KOPT-K1 (cell line): ENCODE measurements at regions not wholly inside any gene's neighbourhood (a gene's known extent, or its start where the extent isn't known, plus 50 kb on each side); places are given as distances from the start of the nearest gene placed in this dataset.

ENCODE experiments used
- H3K27ac ChIP-seq: fragments of 200-600 bp; sonication (generic); 2 replicates; pipeline ENCODE4 v1.5.1; 2016; ENCODE audit warnings: antibody characterized with exemption, mild to moderate bottlenecking, low read depth, low read length; ENCODE audit not compliant: poor library complexity, severe bottlenecking
- H3K36me3 ChIP-seq: fragments of 200-600 bp; sonication (generic); 2 replicates; pipeline ENCODE4 v1.5.1; 2017; ENCODE audit warnings: antibody characterized with exemption, mild to moderate bottlenecking, low read length, moderate library complexity; ENCODE audit not compliant: insufficient read depth
- H3K9me3 ChIP-seq: fragments of 200-600 bp; sonication (generic); 2 replicates; pipeline ENCODE4 v1.5.1; 2017; ENCODE audit warnings: antibody characterized with exemption, low read length, mild to moderate bottlenecking; ENCODE audit not compliant: insufficient read depth, poor library complexity, severe bottlenecking

DNA sequence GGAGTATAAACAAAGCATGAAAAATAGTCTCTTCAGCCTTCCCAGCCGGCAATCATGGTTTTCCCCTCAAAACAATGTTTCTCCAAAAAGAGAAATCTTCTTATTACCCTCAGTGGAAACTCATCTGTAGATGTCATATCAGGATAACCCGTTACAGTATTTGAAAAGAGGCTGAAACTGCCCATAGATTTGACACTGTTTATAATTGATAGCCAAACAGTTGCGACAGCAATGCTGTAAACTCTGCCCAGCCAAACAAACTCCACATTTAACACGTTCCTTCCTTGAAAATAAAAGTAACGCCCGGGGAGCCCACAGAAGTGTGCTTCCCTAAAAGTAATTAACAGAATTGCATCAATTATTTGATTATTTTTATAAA, 201.3 kb upstream of the FOXN3 start:
- Histone ChIP-seq H3K36me3 (no peaks in the 10 kb centered on the region), H3K27ac (peak overlapping the region; percentile 82), H3K9me3 (no peaks in the 10 kb centered on the region)

DNA sequence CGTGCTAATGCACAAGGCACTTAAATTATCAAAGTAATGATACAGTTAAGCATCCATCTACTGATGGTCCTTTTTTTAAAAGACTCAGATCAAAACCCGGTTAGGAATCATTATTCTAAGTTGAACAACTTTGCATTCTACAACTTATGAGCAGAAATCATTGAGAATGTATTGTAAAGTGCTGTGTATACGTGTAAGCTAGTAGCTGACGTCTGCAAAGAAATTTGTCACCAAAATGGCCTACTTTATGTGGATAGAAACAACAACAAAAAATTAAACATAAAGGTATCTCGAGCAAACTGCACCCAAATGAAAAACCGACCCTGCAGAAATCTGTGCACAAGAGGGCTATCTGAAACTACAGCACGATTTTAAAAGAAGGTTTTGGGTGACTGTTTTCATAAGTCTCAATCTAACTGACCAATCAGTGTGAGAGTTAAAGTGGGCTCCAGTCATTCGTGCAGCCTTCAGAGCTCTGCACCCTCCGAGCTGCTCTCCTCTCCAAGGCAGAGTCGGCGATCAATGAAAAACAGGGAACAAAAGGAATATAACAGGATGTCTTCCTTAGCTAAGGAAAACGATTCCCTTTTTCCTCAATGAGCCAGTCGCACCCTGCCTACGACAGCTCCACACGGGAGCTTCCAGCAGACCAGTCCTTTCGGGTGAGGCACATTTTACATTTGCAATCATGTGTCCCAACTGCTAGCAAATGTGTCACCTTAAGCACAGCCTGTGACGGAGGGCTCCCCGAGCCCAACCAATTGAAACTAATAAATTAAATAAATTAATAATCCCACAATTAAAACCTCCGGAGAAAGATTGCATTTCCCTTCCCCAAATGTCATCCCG, 200.7 kb upstream of the FOXN3 start:
- H3K36me3 ChIP-seq = no peaks in the 10 kb centered on the region
- H3K9me3 ChIP-seq = no peaks in the 10 kb centered on the region
- H3K27ac ChIP-seq = peak overlapping the region; percentile 82

DNA sequence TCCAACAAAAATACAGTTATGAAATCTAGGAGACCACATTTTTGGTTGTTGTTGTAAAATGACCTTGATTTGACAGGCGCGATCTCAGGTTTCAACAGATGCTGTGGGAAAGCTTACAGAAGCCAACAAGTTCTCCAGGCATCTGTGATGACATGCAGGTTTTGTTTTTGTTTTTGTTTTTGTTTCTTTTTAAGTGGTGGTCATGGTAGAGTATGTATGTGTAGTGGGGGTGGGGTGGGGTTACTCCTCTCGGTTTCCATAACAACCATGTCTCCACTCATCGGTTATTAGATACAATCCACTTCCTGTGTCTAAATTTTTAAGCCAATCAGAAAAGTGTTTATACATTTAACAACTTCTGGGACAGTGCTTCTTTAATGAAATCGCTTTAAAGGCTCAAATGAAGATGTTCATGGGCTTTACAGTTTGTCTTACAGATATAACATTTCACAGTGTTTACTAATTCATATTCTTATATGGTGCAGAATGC, 199.9 kb upstream of the FOXN3 start:
- peak overlapping the region; percentile 82 for H3K27ac ChIP-seq

DNA sequence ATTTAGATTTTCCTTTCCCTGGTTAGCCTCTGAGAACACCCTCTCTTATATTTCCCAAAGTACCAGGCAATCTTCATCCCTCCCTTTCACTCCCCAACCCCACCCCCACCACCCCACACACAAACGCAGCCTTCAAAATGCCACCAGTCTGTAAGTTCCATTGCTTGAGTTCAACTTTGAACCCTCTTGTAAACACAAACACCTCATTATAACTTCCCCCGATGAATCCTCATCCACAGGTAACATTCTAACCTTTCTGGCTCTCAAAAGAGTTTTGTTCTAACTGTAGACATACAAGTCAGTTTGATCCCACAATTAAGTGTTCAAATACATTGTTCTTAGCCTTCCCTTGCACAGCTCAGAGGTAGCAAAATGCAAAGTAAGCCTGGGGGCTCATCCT, 199.4 kb upstream of the FOXN3 start:
- peak overlapping the region; percentile 82 for H3K27ac ChIP-seq
- no peaks in the 10 kb centered on the region for H3K9me3 ChIP-seq
- H3K36me3 ChIP-seq = no peaks in the 10 kb centered on the region

More for the DNA sequence above, 199.9 kb upstream of the FOXN3 start:
- Histone ChIP-seq H3K9me3 (no peaks in the 10 kb centered on the region), H3K36me3 (no peaks in the 10 kb centered on the region)

DNA sequence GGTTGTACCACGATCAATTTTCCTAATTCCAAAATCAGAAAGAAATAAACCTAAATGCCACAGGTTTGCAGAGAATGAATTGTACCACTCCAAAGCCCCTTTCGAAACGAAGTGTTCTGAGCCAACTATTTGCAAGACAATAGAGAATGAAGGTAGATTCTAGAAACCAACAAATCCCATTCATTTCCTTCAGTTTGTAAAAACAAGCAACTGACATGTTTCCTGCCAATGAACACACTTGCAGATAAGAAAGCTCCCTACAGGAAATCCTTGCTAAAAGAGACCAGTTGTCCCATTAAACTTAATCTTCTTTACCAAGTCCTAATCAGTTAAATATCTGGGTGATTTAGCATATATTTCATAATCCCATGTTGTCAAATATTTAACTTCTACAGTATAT, 198.4 kb upstream of the FOXN3 start:
- Histone ChIP-seq H3K27ac (peak overlapping the region; percentile 18), H3K9me3 (no peaks in the 10 kb centered on the region), H3K36me3 (no peaks in the 10 kb centered on the region)

DNA sequence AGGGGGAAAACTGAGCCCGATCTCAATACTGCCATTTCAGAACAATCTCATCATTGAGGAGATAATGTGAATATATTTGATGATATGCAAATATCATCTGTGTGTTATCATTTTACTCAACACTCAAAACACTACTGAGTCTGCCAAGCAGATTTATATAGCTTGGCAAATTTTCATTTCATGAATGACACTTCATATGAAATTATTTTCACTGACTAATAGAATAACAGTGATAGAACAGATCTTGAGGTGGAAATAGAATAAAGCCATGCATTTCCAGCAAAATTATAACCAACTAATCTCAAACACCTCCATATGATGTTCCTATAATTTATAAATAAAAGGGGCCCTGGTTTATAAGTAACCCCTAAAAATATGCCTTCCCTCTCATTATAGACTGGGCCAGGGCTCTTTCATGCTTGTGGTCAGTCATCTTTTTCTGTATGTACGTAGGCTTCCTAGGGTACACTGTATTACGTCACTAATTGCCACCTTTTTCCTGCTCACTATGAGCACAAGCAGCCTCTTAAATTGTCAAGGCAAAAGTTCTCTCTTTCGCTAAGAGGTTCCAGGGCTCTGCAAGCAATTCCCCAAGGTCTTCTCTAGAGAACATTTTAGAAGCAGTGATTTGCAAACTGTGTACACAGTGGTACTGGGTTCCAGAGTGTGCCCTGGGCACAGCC, 197.1 kb upstream of the FOXN3 start:
- Histone ChIP-seq H3K36me3 (no peaks in the 10 kb centered on the region), H3K9me3 (no peaks in the 10 kb centered on the region), H3K27ac (peak overlapping the region; percentile 12)

DNA sequence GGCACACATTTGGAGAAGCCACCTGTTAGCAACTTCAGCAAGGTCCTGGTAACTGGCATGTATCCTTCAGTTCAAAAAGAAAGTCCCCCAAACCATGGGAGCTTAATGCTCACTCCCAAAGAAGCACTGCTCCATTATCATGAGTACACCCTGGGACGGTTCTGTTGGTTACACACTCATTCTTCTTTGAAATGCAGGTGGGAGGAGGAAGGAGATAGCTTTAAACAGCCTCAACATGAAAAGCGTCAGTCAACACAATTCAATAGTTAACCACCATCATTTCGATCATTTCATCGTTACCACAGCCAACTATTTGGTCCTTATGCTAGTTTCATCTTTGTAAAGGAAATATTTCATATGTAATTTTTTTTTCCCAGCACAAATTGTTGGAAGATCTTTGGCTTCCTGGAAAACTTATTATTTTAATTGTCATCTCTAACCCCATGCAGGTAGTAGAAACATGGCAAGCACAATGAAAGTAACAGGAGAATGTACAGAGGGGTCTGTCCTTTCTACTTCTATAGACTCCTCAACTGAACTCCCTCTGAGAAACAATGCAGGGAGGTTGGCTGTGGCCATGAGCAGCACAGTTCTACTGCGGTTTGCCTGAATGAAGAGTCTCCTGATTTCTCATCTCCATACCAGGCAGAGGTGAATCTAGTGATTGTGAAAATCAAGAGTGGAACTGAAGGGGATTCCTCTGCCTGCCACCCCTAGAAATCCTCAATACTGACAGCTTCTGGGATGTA, 196.4 kb upstream of the FOXN3 start:
- H3K9me3 ChIP-seq = peaks cover 7% of the 10 kb centered on the region
- peak overlapping the region; percentile 12 for H3K27ac ChIP-seq
- H3K36me3 ChIP-seq = no peaks in the 10 kb centered on the region

DNA sequence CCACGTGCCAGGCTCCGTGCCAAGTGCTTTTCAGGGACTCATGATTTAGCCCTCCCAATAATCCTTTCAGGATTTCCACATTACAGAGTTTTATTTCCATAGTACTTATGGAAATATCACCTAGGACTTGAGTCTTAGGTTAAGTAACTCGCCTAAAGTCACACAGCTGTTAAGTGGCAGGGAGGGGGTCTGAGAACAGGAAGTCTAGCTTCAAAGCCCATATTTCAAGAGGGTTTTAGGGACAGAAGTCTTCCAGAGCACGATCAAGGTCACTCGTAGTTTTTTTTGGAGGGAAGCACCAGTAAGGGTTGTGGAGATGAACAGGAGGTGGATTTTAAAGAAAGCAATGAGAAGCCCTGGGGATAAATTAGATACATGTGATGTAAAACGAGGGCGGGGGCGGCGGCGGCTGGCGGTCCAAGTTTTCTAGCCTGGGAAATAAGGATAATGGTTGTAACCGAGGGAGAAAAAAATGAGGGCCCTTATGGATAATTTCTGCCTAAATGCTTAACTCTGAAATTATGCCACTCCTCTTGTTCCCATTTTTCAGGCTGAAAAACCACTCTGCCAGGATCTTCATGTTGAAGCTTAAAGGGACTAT, 192.6 kb upstream of the FOXN3 start:
- no peak overlapping the region for H3K27ac ChIP-seq
- H3K9me3 ChIP-seq = peaks cover 29% of the 10 kb centered on the region
- no peaks in the 10 kb centered on the region for H3K36me3 ChIP-seq

DNA sequence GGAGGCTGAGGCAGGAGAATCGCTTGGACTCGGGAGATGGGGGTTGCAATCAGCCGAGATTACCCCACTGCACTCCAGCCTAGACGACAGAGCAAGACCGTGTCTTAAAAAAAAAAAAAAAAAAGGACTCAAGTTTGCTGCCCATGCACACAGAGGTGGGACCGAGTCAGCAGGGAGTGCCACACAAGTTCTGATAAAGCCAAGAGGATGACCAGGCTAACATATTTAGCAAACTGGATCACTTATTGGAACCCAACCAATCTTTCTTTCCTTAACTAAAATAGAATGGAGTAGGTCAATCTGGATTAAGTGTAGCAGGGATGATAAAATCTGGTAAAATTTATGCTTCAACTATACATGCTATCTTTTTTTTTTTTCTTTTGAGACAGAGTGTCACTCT, 190.4 kb upstream of the FOXN3 start:
- H3K36me3 ChIP-seq = no peaks in the 10 kb centered on the region
- peaks cover 32% of the 10 kb centered on the region for H3K9me3 ChIP-seq
- H3K27ac ChIP-seq = no peak overlapping the region

DNA sequence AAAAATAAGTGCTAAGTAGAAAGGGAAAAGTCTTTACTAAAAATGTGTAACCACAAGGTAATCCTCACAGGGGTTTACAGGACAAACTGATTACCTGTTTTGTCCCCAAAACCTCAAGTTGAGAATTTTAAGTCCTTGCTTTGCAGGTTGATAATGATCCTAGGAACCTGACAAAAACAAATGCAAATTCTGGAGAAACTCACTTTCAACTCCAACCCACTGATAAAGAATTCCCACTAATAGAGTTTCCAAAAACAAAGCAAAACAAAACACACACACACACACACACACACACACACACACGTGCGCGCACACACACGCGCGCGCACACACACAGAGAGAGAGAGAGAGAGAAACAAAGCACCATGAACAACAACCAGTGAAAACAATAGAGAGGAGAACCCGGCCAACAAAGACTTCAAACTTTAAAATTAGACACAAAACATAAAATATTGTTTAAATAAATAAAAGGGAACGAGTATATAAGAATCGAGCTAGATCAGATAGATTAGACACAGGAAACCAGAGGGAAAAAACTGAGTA, 187.0 kb upstream of the FOXN3 start:
- Histone ChIP-seq H3K9me3 (peaks cover 62% of the 10 kb centered on the region), H3K36me3 (no peaks in the 10 kb centered on the region), H3K27ac (no peak overlapping the region)

DNA sequence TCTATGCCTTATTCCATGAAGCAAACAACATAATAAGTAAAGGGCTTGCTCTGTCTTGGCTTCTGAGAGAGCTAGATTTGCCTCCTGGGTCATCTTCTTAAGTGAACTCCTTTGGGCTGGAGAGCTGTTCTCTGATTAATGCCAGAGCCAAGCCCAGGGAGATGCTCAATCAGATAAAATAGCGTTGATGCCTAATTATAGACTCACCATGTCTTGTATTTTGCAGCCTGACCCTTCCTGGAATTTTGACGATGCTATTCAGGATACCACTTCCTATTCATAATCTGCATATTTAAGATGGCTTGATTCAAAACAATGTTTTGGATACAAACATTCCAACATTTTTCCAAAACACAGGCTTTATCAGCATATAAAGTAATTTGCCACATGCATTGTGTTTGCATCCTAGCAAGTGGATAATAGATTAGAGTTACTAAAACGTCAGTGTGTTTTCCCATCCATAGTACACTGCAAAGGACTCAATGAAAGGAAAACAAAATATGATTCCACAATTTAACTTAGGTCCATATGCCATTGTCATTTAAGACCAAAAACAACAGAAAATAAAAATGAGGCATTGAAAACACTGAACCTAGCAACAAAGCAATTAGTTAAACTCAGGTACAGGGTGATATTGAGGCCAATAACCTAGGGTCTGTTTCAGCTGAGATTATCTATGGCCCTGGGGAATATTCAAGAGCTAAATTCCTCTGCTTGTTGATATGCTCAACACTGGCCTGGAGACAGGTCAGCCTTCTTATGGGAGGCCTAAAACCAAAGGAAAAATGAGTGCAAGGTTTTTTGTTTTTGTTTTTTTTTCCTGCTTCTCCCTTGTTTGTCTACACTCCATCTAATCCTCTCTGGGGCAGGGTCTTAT, 184.2 kb upstream of the FOXN3 start:
- peaks cover 68% of the 10 kb centered on the region for H3K9me3 ChIP-seq

DNA sequence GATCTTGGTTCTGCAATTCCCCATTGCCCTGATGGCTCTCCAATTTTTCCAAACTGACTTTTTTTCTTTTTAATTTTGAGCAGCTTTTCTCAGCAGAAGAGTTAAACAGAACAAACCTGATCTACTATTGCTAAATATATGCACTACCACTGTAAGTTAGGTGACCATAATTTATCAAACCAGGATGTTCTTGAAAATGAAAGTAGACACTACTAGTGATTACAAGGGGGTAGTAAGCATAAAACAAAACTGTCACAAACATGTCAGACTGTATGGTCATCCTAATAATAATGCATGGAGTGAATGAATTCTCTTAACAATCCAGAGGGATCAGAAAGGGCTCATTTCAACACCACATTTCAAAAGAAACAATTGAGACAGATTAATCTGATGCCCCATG, 183.0 kb upstream of the FOXN3 start:
- Histone ChIP-seq H3K9me3 (peaks cover 58% of the 10 kb centered on the region), H3K36me3 (no peaks in the 10 kb centered on the region), H3K27ac (no peak overlapping the region)

More for the DNA sequence above, 184.2 kb upstream of the FOXN3 start:
- H3K27ac ChIP-seq = no peak overlapping the region
- H3K36me3 ChIP-seq = no peaks in the 10 kb centered on the region

DNA sequence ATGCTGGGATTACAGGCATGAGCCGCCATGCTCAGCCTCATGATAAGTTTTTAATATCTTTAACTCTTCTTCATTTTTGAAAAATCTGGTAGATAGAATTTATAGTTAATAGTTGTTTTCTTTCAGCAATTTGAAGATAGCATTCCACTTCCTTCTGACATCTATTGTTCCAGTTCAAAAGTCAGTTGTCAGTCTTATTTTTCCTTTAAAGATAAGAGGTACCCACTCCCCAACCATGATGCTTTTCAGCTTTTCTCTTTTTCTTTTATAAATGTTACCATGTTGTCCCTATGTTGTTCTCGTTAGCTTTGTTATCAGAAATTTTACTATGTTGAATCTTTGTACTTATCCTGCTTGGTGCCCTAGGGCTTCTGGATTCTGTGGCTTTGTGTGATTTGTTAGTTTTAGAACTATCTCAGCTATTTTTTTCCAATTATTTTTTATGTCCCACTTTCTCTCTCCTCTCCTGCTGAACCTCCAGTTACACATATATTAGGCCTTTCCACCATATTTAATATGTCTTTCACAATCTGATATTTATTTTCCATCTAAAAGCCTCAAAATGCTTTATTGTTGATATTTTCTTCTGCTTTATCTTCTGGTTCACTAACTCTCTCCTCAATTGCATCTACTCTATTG, 181.6 kb upstream of the FOXN3 start:
- Histone ChIP-seq H3K9me3 (peaks cover 57% of the 10 kb centered on the region), H3K27ac (no peak overlapping the region), H3K36me3 (no peaks in the 10 kb centered on the region)
